ENCODE measurements at regions not wholly inside any gene's neighbourhood (a gene's known extent, or its start where the extent isn't known, plus 50 kb on each side); places are given as distances from the start of the nearest gene placed in this dataset.
"Not testable (repeated sequence)": the region's sequence is repeated elsewhere in the genome, so short reads cannot be mapped to it uniquely, and the experiment has no call there.

DNA sequence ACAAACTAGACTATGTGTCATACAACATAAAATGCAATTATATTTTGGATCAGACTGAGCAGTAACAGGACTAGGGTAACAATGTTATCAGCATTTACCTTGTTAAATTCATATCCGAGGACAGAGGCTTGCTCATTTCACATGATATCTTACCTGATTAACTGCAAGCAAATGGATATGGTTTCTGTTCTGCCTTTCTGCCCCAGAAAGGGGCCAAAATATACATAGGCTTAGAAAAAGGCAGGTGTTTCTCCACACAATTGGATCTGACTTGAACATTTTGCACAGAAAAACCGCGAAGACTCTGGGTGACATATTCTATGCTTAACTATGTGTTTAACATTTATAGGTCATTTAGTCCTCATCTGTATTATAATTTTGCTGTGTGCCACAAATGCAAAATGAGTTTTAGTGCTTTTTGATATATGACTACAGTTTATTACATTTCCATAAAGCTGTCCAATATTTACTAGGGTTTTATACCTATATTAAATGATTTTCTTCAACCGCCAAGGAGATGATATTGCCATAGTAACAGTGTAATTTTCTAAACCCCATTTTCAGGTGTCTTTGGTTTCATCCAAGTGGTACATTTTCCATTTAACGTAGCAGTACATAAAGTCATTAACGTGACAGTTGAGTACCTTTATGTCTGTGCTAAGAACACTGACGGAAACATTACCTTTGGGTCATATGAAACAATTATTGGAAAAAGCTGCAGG lies 249.3 kb upstream of the KRR1 start:
- no peaks in the 10 kb centered on the region for H3K27me3 ChIP-seq (ENCODE audit: control insufficient read depth, insufficient read depth, low read length)
- no peaks in the 10 kb centered on the region for H3K9me3 ChIP-seq (replicated peaks; ENCODE audit: low read length)
- H3K4me3 ChIP-seq (ENCODE audit: low read length): no peak overlapping the region
- H3K4me1 ChIP-seq (ENCODE audit: control insufficient read depth, insufficient read depth, low read length): peaks cover 14% of the 10 kb centered on the region
- H3K36me3 ChIP-seq (ENCODE audit: insufficient read depth, low read length): no peaks in the 10 kb centered on the region
- no peak overlapping the region for H3K9ac ChIP-seq (ENCODE audit: low read depth, low read length)
- no peak overlapping the region for H3K4me2 ChIP-seq (ENCODE audit: low read length)

DNA sequence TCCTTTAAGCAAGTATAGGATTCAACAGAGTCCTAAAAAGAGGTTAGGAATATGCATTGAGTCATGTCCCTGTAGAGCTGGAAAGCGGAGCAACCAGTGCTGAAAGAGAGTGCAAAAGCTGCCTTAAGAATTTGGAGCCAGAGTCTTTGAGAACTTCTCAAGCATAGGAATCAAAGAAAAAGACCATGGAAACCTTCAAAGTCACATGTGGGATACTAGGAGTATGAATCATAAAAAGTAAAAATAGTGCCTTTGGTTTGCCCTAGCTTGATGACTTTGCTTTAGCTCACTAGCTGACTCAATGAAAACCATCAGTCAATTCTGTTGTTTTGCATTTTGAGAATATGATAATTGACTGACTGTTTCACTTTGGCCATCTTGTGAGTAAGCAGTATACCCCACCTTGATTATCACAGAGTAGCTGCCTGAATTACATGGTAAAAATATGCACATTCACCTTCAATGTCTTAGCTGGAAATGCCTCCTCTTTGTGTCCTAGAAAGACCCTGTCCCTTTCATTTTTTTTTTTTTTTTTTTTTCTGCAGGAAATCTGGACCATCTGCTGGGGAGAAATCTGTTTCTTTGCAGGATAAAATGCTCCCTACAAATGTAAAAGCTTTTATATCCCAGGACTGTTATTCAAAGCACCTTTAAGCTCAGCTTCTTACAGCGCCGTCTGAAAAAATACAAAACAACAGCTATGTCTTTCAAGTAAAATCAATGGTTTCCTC lies 248.6 kb upstream of the KRR1 start:
- H3K4me3 ChIP-seq (ENCODE audit: low read length): no peak overlapping the region
- H3K9me3 ChIP-seq (replicated peaks; ENCODE audit: low read length): no peaks in the 10 kb centered on the region
- peaks cover 14% of the 10 kb centered on the region for H3K4me1 ChIP-seq (ENCODE audit: control insufficient read depth, insufficient read depth, low read length)
- peak overlapping the region; percentile 30 for H3K4me2 ChIP-seq (ENCODE audit: low read length)
- no peaks in the 10 kb centered on the region for H3K27me3 ChIP-seq (ENCODE audit: control insufficient read depth, insufficient read depth, low read length)
- peak overlapping the region; percentile 15 for H3K9ac ChIP-seq (ENCODE audit: low read depth, low read length)
- H3K36me3 ChIP-seq (ENCODE audit: insufficient read depth, low read length): no peaks in the 10 kb centered on the region

DNA sequence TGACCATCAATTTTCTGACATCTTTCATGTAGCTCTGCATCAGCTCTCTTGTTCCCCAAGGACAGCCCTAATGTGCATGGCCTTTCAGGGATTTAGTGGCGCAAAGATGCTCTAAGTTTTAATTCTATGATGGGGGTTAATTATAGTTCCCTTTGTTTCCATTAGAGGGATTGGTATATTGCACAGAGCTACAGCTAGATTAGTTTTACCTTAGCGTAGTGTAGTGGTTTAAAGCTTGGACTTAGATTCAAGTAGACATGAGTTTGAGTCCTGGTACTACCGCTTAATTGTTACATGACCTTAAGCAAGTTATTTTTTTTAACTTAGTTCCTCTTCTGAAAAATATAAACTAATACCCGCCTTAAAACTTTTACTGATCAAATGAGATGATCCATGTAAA lies 247.8 kb upstream of the KRR1 start:
- Histone ChIP-seq H3K4me1 (ENCODE audit: control insufficient read depth, insufficient read depth, low read length) (peaks cover 14% of the 10 kb centered on the region), H3K9me3 (replicated peaks; ENCODE audit: low read length) (no peaks in the 10 kb centered on the region), H3K27me3 (ENCODE audit: control insufficient read depth, insufficient read depth, low read length) (no peaks in the 10 kb centered on the region)

DNA sequence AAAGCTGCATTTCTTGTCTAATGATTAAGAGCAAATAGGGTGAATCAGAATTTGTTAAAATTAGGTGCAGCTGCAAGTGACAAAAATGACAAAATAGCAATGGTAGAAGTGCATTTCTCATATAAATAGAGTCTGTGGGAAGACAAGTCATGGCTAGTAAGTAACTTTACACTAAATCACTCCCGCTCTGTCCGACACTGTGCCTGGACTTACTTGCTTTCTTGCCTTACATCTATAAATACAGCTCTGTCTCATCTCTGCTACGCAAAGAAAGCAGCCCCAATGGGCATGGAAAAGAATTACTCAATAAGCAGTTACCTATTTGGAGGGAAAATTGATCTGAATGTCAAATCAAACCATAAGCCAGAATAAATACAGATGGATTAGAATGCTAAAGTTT lies 245.4 kb upstream of the KRR1 start:
- H3K9me3 ChIP-seq (replicated peaks; ENCODE audit: low read length): no peaks in the 10 kb centered on the region
- H3K4me2 ChIP-seq (ENCODE audit: low read length): no peak overlapping the region
- no peaks in the 10 kb centered on the region for H3K36me3 ChIP-seq (ENCODE audit: insufficient read depth, low read length)
- no peak overlapping the region for H3K9ac ChIP-seq (ENCODE audit: low read depth, low read length)
- H3K4me3 ChIP-seq (ENCODE audit: low read length): no peak overlapping the region
- peaks cover 22% of the 10 kb centered on the region for H3K4me1 ChIP-seq (ENCODE audit: control insufficient read depth, insufficient read depth, low read length)
- no peaks in the 10 kb centered on the region for H3K27me3 ChIP-seq (ENCODE audit: control insufficient read depth, insufficient read depth, low read length)

More for the DNA sequence above, 247.8 kb upstream of the KRR1 start:
- H3K4me2 ChIP-seq (ENCODE audit: low read length): no peak overlapping the region
- H3K4me3 ChIP-seq (ENCODE audit: low read length): no peak overlapping the region
- no peak overlapping the region for H3K9ac ChIP-seq (ENCODE audit: low read depth, low read length)
- H3K36me3 ChIP-seq (ENCODE audit: insufficient read depth, low read length): no peaks in the 10 kb centered on the region

DNA sequence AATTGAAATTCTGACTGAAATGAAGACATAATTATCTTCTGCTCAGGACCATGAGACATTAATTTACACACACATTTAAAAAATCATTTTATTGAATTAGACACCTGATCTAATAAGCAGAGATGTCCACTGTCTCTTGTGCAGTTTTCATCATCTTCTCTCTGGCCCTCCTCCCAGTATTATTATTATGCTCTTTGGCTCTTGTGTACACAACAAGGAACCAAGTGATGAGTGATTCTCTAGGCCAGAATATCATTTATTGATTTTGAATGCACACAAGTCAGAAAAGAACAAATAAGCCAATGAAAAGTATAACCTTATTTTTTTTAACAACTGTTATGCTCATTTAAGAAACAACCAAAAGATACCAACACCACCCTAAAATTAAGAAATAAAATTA lies 244.7 kb upstream of the KRR1 start:
- no peaks in the 10 kb centered on the region for H3K27me3 ChIP-seq (ENCODE audit: control insufficient read depth, insufficient read depth, low read length)
- no peak overlapping the region for H3K4me2 ChIP-seq (ENCODE audit: low read length)
- H3K4me3 ChIP-seq (ENCODE audit: low read length): no peak overlapping the region
- no peak overlapping the region for H3K9ac ChIP-seq (ENCODE audit: low read depth, low read length)
- H3K9me3 ChIP-seq (replicated peaks; ENCODE audit: low read length): no peaks in the 10 kb centered on the region
- no peaks in the 10 kb centered on the region for H3K36me3 ChIP-seq (ENCODE audit: insufficient read depth, low read length)
- H3K4me1 ChIP-seq (ENCODE audit: control insufficient read depth, insufficient read depth, low read length): peaks cover 29% of the 10 kb centered on the region

DNA sequence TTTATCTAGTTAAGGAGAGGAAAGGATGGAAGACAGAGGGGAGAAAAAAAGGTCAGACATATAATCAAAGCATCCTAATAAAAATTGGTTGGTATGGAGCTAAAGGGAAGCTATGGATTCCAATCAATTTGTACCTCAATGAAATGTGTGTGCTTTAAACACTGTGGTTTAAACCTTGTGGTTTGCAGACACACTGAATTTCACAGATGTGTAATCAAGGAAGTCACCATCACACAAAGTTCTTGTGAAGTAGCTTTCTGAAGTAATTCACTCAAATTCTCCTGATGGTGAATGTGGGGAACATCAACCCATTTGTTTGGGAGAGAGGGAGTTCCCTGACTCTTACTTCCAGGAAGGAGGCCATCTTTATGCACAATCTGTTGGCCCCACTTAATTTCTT lies 243.3 kb upstream of the KRR1 start:
- Histone ChIP-seq H3K9me3 (replicated peaks; ENCODE audit: low read length) (no peaks in the 10 kb centered on the region), H3K4me2 (ENCODE audit: low read length) (no peak overlapping the region), H3K9ac (ENCODE audit: low read depth, low read length) (no peak overlapping the region), H3K36me3 (ENCODE audit: insufficient read depth, low read length) (no peaks in the 10 kb centered on the region), H3K4me1 (ENCODE audit: control insufficient read depth, insufficient read depth, low read length) (peaks cover 27% of the 10 kb centered on the region), H3K4me3 (ENCODE audit: low read length) (no peak overlapping the region), H3K27me3 (ENCODE audit: control insufficient read depth, insufficient read depth, low read length) (no peaks in the 10 kb centered on the region)

DNA sequence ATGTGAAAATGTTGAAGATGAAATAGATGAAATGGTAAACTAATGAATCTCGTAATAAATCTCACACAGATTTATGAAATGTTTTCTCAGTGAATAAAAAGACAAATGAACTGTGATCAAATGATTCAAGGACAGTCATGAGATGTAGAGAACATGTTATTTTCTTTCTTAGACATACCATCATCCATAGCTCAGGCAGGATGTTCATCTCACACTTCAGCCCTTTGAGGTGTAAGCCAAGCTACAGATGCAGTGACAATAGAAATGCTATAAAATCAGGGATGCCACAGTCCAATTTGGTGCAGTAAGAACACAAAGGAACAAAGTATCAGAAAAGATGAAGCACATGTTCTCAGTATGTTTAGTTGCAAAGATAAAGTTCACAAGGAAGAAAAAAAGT lies 242.7 kb upstream of the KRR1 start:
- Histone ChIP-seq H3K4me2 (ENCODE audit: low read length) (no peak overlapping the region), H3K4me3 (ENCODE audit: low read length) (no peak overlapping the region), H3K9ac (ENCODE audit: low read depth, low read length) (no peak overlapping the region), H3K27me3 (ENCODE audit: control insufficient read depth, insufficient read depth, low read length) (no peaks in the 10 kb centered on the region), H3K36me3 (ENCODE audit: insufficient read depth, low read length) (no peaks in the 10 kb centered on the region), H3K4me1 (ENCODE audit: control insufficient read depth, insufficient read depth, low read length) (peaks cover 22% of the 10 kb centered on the region), H3K9me3 (replicated peaks; ENCODE audit: low read length) (no peaks in the 10 kb centered on the region)

DNA sequence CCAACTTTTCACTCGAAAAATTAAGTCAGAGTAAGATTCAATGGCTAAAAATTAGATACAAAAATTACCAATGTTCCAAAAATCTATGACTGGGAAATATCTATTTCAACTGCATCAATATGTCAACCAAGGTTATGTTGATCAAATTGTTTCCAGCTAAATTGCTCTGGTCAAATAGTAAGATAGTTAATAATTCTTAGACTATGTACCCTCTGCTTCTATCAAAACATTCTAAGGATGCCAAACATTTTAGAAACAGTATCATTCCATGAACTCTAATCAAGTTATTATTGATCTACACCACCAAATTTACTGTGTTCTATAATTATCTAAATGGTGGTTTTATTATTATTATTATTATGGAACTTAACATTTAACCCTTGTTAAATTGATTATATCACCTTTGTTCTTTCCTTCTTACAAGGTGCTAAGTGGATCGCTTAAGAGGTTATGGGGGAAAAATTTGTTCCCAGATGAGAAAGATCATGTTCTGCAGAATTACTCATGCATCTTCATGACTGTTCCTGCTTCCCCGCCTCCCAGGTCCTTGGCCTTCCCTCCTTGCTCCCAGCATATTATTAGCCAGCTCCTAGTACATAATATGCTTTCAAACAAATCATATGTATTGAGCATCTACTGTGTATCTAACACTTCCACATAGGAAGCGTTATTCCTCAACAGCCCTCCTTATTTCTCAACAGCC lies 240.5 kb upstream of the KRR1 start:
- peaks cover 31% of the 10 kb centered on the region for H3K4me1 ChIP-seq (ENCODE audit: control insufficient read depth, insufficient read depth, low read length)

DNA sequence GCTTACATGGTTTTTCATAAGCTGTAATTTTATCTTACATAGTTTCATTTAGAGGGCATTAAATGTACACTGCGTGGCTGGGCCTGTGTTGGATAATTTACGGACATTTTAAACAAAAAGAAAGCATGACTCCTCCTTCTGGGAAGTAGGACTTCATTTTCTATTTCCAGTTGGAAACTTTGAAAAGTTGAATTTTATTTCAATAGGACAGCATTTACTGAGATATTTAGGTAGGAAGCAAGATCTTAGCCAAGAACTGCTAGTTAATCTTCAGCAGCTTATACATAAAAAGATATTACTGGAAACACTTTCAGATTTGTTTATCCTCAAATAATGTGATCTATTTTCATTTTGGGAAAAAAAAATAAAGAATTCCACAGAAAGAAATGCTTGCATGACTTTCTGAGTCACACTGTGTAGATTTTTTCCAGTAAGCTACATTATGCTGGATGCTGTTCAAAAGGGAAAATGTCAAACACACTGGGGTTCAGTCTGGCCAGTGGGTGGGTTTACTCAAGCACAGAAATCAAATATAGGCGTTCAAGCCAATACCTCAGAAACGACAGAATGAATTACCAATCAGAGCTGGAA lies 239.4 kb upstream of the KRR1 start:
- Histone ChIP-seq H3K36me3 (ENCODE audit: insufficient read depth, low read length) (no peaks in the 10 kb centered on the region), H3K9ac (ENCODE audit: low read depth, low read length) (peak overlapping the region; percentile 33), H3K27me3 (ENCODE audit: control insufficient read depth, insufficient read depth, low read length) (no peaks in the 10 kb centered on the region), H3K4me3 (ENCODE audit: low read length) (no peak overlapping the region), H3K4me1 (ENCODE audit: control insufficient read depth, insufficient read depth, low read length) (peaks cover 31% of the 10 kb centered on the region), H3K4me2 (ENCODE audit: low read length) (peak overlapping the region; percentile 6), H3K9me3 (replicated peaks; ENCODE audit: low read length) (no peaks in the 10 kb centered on the region)

More for the DNA sequence above, 240.5 kb upstream of the KRR1 start:
- H3K36me3 ChIP-seq (ENCODE audit: insufficient read depth, low read length): no peaks in the 10 kb centered on the region
- no peaks in the 10 kb centered on the region for H3K27me3 ChIP-seq (ENCODE audit: control insufficient read depth, insufficient read depth, low read length)
- no peak overlapping the region for H3K4me2 ChIP-seq (ENCODE audit: low read length)
- no peaks in the 10 kb centered on the region for H3K9me3 ChIP-seq (replicated peaks; ENCODE audit: low read length)
- no peak overlapping the region for H3K4me3 ChIP-seq (ENCODE audit: low read length)
- peak overlapping the region; percentile 33 for H3K9ac ChIP-seq (ENCODE audit: low read depth, low read length)

DNA sequence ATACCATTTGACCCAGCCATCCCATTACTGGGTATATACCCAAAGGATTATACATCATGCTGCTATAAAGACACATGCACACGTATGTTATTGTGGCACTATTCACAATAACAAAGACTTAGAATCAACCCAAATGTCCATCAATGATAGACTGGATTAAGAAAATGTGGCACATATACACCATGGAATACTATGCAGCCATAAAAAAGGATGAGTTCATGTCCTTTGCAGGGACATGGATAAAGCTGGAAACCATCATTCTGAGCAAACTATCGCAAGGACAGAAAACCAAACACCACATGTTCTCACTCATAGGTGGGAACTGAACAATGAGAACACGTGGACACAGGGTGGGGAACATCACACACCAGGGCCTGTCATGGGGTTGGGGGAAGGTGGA lies 237.6 kb upstream of the KRR1 start:
- not testable (repeated sequence) for H3K9me3 ChIP-seq (replicated peaks; ENCODE audit: low read length); H3K4me3 ChIP-seq (ENCODE audit: low read length); H3K27me3 ChIP-seq (ENCODE audit: control insufficient read depth, insufficient read depth, low read length); H3K4me2 ChIP-seq (ENCODE audit: low read length); H3K9ac ChIP-seq (ENCODE audit: low read depth, low read length); H3K36me3 ChIP-seq (ENCODE audit: insufficient read depth, low read length)
- H3K4me1 ChIP-seq (ENCODE audit: control insufficient read depth, insufficient read depth, low read length): peaks cover 31% of the 10 kb centered on the region

DNA sequence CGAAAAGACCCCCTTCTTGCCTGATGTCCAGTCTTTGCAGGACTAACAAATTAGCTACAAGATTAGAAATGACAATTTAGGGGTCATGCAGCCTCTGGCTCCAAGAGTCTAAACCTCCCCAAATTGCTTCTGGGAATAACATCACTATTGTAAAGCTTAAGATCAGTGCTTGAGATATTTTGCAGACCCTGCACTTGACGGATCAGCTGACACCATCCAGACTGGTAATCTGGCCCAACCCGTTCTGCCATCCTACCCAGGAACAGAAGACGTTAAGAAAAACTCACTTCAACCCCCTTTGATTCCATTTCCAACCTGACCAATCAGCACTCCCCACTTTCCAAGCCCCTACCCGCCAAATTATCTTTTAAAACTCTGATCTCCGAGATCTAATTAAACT lies 236.7 kb upstream of the KRR1 start:
- H3K4me1 ChIP-seq (ENCODE audit: control insufficient read depth, insufficient read depth, low read length): peaks cover 31% of the 10 kb centered on the region

More for the DNA sequence above, 236.7 kb upstream of the KRR1 start:
- Histone ChIP-seq H3K27me3 (ENCODE audit: control insufficient read depth, insufficient read depth, low read length) (peaks cover 2% of the 10 kb centered on the region), H3K9me3 (replicated peaks; ENCODE audit: low read length) (no peaks in the 10 kb centered on the region), H3K9ac (ENCODE audit: low read depth, low read length) (peak overlapping the region; percentile 9), H3K36me3 (ENCODE audit: insufficient read depth, low read length) (no peaks in the 10 kb centered on the region), H3K4me3 (ENCODE audit: low read length) (no peak overlapping the region), H3K4me2 (ENCODE audit: low read length) (peak overlapping the region; percentile 33)
